ENCODE measurements at regions not wholly inside any gene's neighbourhood (a gene's known extent, or its start where the extent isn't known, plus 50 kb on each side); places are given as distances from the start of the nearest gene placed in this dataset. TPM values are rescaled to one million over a fixed set of nuclear protein-coding genes. Genes with fewer than 3 reads are reported as not detected.

Small RNA genes lying in the stretch of these regions (microRNA-seq; reads per million reads assigned to microRNA genes)
- not detected for gene MIR4444-2 (ENCODE audit: borderline microRNAs expressed, borderline number of aligned reads, borderline replicate concordance)

Data from activated CD4-positive, alpha-beta memory T cell treated with anti-CD3 and anti-CD28 coated beads for 36 hours (primary cell).